GM23338 (cell line): ENCODE measurements at regions not wholly inside any gene's neighbourhood (a gene's known extent, or its start where the extent isn't known, plus 50 kb on each side); places are given as distances from the start of the nearest gene placed in this dataset.

ENCODE experiments used
- ATAC-seq: fragments of 200-7000 bp; cut with Tn5 transposase; 3 replicates; pipeline ENCODE4 v1.9.1; 2020
- DNase-seq: peaks from one replicate; pipeline ENCODE4 v3.0.0-alpha.2; 2015; ENCODE audit warnings: low spot score
- H2AFZ ChIP-seq: fragments of 200-600 bp; sonication (generic); 2 replicates; pipeline ENCODE4 v1.8.0; 2016; ENCODE audit warnings: antibody characterized with exemption, mild to moderate bottlenecking, moderate library complexity
- H3F3A ChIP-seq: fragments of 200-600 bp; sonication (generic); replicated peaks from 2 replicates; pipeline ENCODE4 v1.8.0; 2017; ENCODE audit warnings: antibody characterized with exemption, mixed run types, low read depth
- H3K27ac ChIP-seq: fragments of 200-600 bp; sonication (generic); 2 replicates; pipeline ENCODE4 v1.6.1; 2016; ENCODE audit warnings: low read depth
- H3K27me3 ChIP-seq: fragments of 200-600 bp; sonication (generic); 2 replicates; pipeline ENCODE4 v1.8.0; 2016; ENCODE audit warnings: mild to moderate bottlenecking, mixed run types, moderate library complexity; ENCODE audit not compliant: insufficient read depth
- H3K36me3 ChIP-seq: fragments of 200-600 bp; sonication (generic); 2 replicates; pipeline ENCODE4 v1.8.0; 2016; ENCODE audit warnings: mild to moderate bottlenecking; ENCODE audit not compliant: insufficient read depth
- H3K4me1 ChIP-seq: fragments of 200-600 bp; sonication (generic); 2 replicates; pipeline ENCODE4 v1.8.0; 2016; ENCODE audit warnings: mild to moderate bottlenecking, moderate library complexity; ENCODE audit not compliant: insufficient read depth
- H3K4me2 ChIP-seq: fragments of 200-600 bp; sonication (generic); 2 replicates; pipeline ENCODE4 v1.7.1; 2017; ENCODE audit warnings: mixed run types
- H3K4me3 ChIP-seq: fragments of 200-600 bp; sonication (generic); 2 replicates; pipeline ENCODE4 v1.6.1; 2016; ENCODE audit warnings: mixed run types
- H3K79me2 ChIP-seq: fragments of 200-600 bp; sonication (generic); replicated peaks from 2 replicates; pipeline ENCODE4 v1.8.0; 2017; ENCODE audit warnings: mild to moderate bottlenecking; ENCODE audit not compliant: insufficient read depth
- H3K9me2 ChIP-seq: fragments of 200-600 bp; sonication (generic); 2 replicates; pipeline ENCODE4 v1.8.0; 2017; ENCODE audit not compliant: insufficient read depth
- H4K20me1 ChIP-seq: fragments of 200-600 bp; sonication (generic); replicated peaks from 2 replicates; pipeline ENCODE4 v1.8.0; 2017; ENCODE audit warnings: mild to moderate bottlenecking; ENCODE audit not compliant: insufficient read depth
- H3K27ac Mint-ChIP-seq: 2 replicates; pipeline ENCODE4 v1.8.0; 2020; ENCODE audit warnings: inconsistent platforms, mild to moderate bottlenecking, moderate library complexity, mixed read lengths
- H3K27me3 Mint-ChIP-seq: 3 replicates; pipeline ENCODE4 v1.8.0; 2022; ENCODE audit warnings: low read depth, mild to moderate bottlenecking, moderate library complexity, mixed read lengths, inconsistent platforms; ENCODE audit not compliant: insufficient read depth, poor library complexity
- H3K36me3 Mint-ChIP-seq: 3 replicates; pipeline ENCODE4 v1.8.0; 2021; ENCODE audit warnings: low read depth, mild to moderate bottlenecking, inconsistent platforms, moderate library complexity, mixed read lengths
- H3K4me1 Mint-ChIP-seq: 3 replicates; pipeline ENCODE4 v1.8.0; 2020; ENCODE audit warnings: mild to moderate bottlenecking, inconsistent platforms, mixed read lengths
- H3K4me3 Mint-ChIP-seq: 3 replicates; pipeline ENCODE4 v1.8.0; 2021; ENCODE audit warnings: moderate library complexity, mild to moderate bottlenecking, inconsistent platforms, mixed read lengths
- H3K9me3 Mint-ChIP-seq: 3 replicates; pipeline ENCODE4 v1.8.0; 2020; ENCODE audit warnings: moderate library complexity, mild to moderate bottlenecking, inconsistent platforms, mixed read lengths
- CREB1 ChIP-seq: fragments of 250-450 bp; sonication (Bioruptor Pico); IDR thresholded peaks from 2 replicates; pipeline ENCODE4 v1.5.0; 2020; ENCODE audit warnings: low read depth, mild to moderate bottlenecking, moderate library complexity
- ETS1 ChIP-seq: IDR thresholded peaks from 2 replicates; pipeline ENCODE4 v1.6.1; 2016; ENCODE audit warnings: antibody characterized with exemption
- EZH2 ChIP-seq: fragments of 200-600 bp; sonication (generic); IDR thresholded peaks from one replicate; pipeline ENCODE4 v1.8.0; 2017; ENCODE audit warnings: antibody characterized with exemption, mild to moderate bottlenecking, low read depth; ENCODE audit not compliant: unreplicated experiment
- JUNB ChIP-seq: IDR thresholded peaks from one replicate; pipeline ENCODE4 v1.6.1; 2016; ENCODE audit warnings: antibody characterized with exemption; ENCODE audit not compliant: unreplicated experiment
- NANOG ChIP-seq: IDR thresholded peaks from 2 replicates; pipeline ENCODE4 v1.6.1; 2016; ENCODE audit warnings: antibody characterized with exemption, borderline replicate concordance
- POLR2AphosphoS5 ChIP-seq: IDR thresholded peaks from 2 replicates; pipeline ENCODE4 v1.6.1; 2016; ENCODE audit warnings: antibody characterized with exemption, low read depth
- STAT1 ChIP-seq: IDR thresholded peaks from one replicate; pipeline ENCODE4 v1.6.1; 2016; ENCODE audit warnings: antibody characterized with exemption; ENCODE audit not compliant: unreplicated experiment
- ZNF114 ChIP-seq: fragments of 250-450 bp; sonication (Bioruptor Pico); IDR thresholded peaks from 2 replicates; pipeline ENCODE4 v1.5.0; 2020; ENCODE audit warnings: mild to moderate bottlenecking, moderate library complexity
- ZNF331 ChIP-seq: fragments of 250-450 bp; sonication (Bioruptor Pico); IDR thresholded peaks from 2 replicates; pipeline ENCODE4 v1.5.0; 2020; ENCODE audit warnings: low read depth, mild to moderate bottlenecking, moderate library complexity
- ZNF462 ChIP-seq: fragments of 250-450 bp; sonication (Bioruptor Pico); IDR thresholded peaks from 2 replicates; pipeline ENCODE4 v1.5.0; 2020; ENCODE audit warnings: mild to moderate bottlenecking, moderate library complexity
- TF ChIP-seq, protein P1 (sequence below): IDR thresholded peaks from one replicate; pipeline ENCODE4 v1.6.1; 2018; ENCODE audit warnings: antibody characterized with exemption; ENCODE audit not compliant: unreplicated experiment

DNA sequence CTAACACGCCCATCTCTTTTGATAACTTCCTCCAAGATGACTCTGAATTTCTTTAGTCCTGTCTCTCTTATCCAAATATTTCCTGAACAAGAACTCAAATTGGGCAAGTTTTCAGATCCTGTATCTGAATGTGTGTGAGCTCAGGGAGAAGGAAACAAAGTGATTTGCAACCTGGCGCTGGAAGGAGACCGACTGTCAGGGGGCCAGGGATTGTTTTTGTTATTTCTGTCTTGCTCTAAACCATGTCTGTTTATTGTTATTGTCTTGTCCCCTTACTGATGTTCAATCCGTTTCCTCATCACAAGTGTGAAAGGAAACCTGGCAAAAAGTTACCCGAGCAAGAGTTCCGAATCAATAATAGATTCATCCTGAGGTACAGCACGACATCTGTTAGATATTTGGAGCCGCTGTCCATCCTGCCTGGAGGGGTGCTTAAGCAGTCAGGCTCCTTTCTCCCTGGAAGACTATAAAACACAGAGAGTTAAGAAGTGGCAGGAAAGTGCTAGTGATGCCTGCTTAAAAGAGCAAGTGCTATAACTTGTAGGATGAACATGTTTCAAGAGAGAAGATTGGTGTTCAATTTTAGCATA, 132.5 kb upstream of the OSR1 start:
- no peak for DNase-seq
- no peak overlapping the region for H2AFZ ChIP-seq
- no peak overlapping the region for H3K4me3 ChIP-seq
- Mint-ChIP-seq H3K27ac (no peak overlapping the region), H3K4me1 (peaks cover 4% of the 10 kb centered on the region), H3K36me3 (no peaks in the 10 kb centered on the region), H3K9me3 (no peaks in the 10 kb centered on the region), H3K4me3 (no peak overlapping the region), H3K27me3 (no peaks in the 10 kb centered on the region)
- ATAC-seq: no peak
- no peak overlapping the region for H3K27ac ChIP-seq
- no peaks in the 10 kb centered on the region for H3K79me2 ChIP-seq
- no peak overlapping the region for H3K4me2 ChIP-seq
- peaks cover 8% of the 10 kb centered on the region; the same call in 1 of the 2 replicates for H3K9me2 ChIP-seq
- no peaks in the 10 kb centered on the region for H4K20me1 ChIP-seq
- H3K36me3 ChIP-seq: no peaks in the 10 kb centered on the region
- no peaks in the 10 kb centered on the region for H3F3A ChIP-seq
- H3K4me1 ChIP-seq: no peaks in the 10 kb centered on the region
- TF ChIP-seq STAT1: no peak
- no peak for TF ChIP-seq ETS1
- no peak for TF ChIP-seq ZNF114
- TF ChIP-seq ZNF331 (CRISPR knock-in tag): no peak
- TF ChIP-seq CREB1: no peak
- TF ChIP-seq, protein P1, sequence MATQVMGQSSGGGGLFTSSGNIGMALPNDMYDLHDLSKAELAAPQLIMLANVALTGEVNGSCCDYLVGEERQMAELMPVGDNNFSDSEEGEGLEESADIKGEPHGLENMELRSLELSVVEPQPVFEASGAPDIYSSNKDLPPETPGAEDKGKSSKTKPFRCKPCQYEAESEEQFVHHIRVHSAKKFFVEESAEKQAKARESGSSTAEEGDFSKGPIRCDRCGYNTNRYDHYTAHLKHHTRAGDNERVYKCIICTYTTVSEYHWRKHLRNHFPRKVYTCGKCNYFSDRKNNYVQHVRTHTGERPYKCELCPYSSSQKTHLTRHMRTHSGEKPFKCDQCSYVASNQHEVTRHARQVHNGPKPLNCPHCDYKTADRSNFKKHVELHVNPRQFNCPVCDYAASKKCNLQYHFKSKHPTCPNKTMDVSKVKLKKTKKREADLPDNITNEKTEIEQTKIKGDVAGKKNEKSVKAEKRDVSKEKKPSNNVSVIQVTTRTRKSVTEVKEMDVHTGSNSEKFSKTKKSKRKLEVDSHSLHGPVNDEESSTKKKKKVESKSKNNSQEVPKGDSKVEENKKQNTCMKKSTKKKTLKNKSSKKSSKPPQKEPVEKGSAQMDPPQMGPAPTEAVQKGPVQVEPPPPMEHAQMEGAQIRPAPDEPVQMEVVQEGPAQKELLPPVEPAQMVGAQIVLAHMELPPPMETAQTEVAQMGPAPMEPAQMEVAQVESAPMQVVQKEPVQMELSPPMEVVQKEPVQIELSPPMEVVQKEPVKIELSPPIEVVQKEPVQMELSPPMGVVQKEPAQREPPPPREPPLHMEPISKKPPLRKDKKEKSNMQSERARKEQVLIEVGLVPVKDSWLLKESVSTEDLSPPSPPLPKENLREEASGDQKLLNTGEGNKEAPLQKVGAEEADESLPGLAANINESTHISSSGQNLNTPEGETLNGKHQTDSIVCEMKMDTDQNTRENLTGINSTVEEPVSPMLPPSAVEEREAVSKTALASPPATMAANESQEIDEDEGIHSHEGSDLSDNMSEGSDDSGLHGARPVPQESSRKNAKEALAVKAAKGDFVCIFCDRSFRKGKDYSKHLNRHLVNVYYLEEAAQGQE: no peak
- no peak for TF ChIP-seq JUNB
- TF ChIP-seq EZH2: no peak
- TF ChIP-seq POLR2AphosphoS5: no peak
- no peak for TF ChIP-seq NANOG
- no peak for TF ChIP-seq ZNF462 (CRISPR knock-in tag)
- no peaks in the 10 kb centered on the region for H3K27me3 ChIP-seq
